ENCODE measurements at regions not wholly inside any gene's neighbourhood (a gene's known extent, or its start where the extent isn't known, plus 50 kb on each side); places are given as distances from the start of the nearest gene placed in this dataset.
"Not testable (repeated sequence)": the region's sequence is repeated elsewhere in the genome, so short reads cannot be mapped to it uniquely, and the experiment has no call there.

- DNase-seq: no peak
Observed at GRCh38 chr7:148515237-148515636, 75.3 kb upstream of the C7orf33 start.

- no peak for DNase-seq
Observed at GRCh38 chr7:148515728-148516695, 74.6 kb upstream of the C7orf33 start.

GRCh38 chr7:148519386-148519785 lies 71.2 kb upstream of the C7orf33 start:
- not testable (repeated sequence) for DNase-seq

- DNase-seq: peak; percentile 26
Observed at GRCh38 chr7:148521271-148521670, 69.3 kb upstream of the C7orf33 start.

- no peak for DNase-seq
Observed at GRCh38 chr7:148523550-148523949, 67.0 kb upstream of the C7orf33 start.

GRCh38 chr7:148524479-148525224 lies 65.9 kb upstream of the C7orf33 start:
- DNase-seq: no peak

- peak; percentile 79 for DNase-seq
Observed at GRCh38 chr7:148527717-148528168, 62.8 kb upstream of the C7orf33 start.

GRCh38 chr7:148535217-148535616 lies 55.3 kb upstream of the C7orf33 start:
- DNase-seq: peak; percentile 67

GRCh38 chr7:148537435-148537834 lies 53.1 kb upstream of the C7orf33 start:
- no peak for DNase-seq

- no peak for DNase-seq
Observed at GRCh38 chr7:148540041-148540738, 50.4 kb upstream of the C7orf33 start.

All from NCI-H82 (cell line).